Endothelial cell of umbilical vein (primary cell): ENCODE measurements at regions not wholly inside any gene's neighbourhood (a gene's known extent, or its start where the extent isn't known, plus 50 kb on each side); places are given as distances from the start of the nearest gene placed in this dataset.

Experiments
- BruUV-seq: library from RNA; stranded (reverse); fragments of 400-500 nt; replicated peaks from 2 replicates; lab custom pipeline; 2021; lab: Mats Ljungman, UMichigan
- CTCF ChIA-PET: fragments of 300-600, 350-600 bp; sonication (Branson Sonifier 250); formaldehyde crosslinking; loops from one replicate; lab custom pipeline; 2021; ENCODE audit warnings: antibody characterized with exemption, inconsistent platforms; lab: Charles Lee
- POLR2A ChIA-PET: fragments of 300-600, 350-600 bp; sonication (Branson Sonifier 250); formaldehyde crosslinking; loops from one replicate; lab custom pipeline; 2021; ENCODE audit warnings: antibody characterized with exemption, inconsistent platforms; lab: Charles Lee
- DNase-seq: peaks from one replicate; pipeline ENCODE4 v3.0.0-alpha.2; 2011; ENCODE audit warnings: low read depth, low spot score
- FAIRE-seq: peaks from 2 replicates; lab custom pipeline; 2011; peaks lifted over from hg19 to GRCh38; lab: Jason Lieb, UNC
- H2AFZ ChIP-seq: 2 replicates; pipeline ENCODE4 v1.6.0; 2012; ENCODE audit warnings: low read depth, low read length, control low read depth, inconsistent platforms
- H3K27ac ChIP-seq: 2 replicates; pipeline ENCODE4 v1.5.1; 2011; ENCODE audit warnings: low read depth, mild to moderate bottlenecking, control low read depth, low read length, moderate library complexity; ENCODE audit not compliant: insufficient read depth
- H3K27me3 ChIP-seq, 2 experiments: 2 replicates each; pipeline versions ENCODE4 v1.6.0 to v1.6.1; 2011; ENCODE audit warnings: low read length in 2 of 2, mixed read lengths in 1 of 2; ENCODE audit not compliant: control insufficient read depth in 2 of 2, insufficient read depth in 2 of 2
- H3K36me3 ChIP-seq, 2 experiments: 2 replicates in 1 of 2; 3 replicates in 1 of 2; pipeline ENCODE4 v1.5.1; 2011; ENCODE audit warnings: low read length in 2 of 2, mild to moderate bottlenecking in 1 of 2, moderate library complexity in 1 of 2; ENCODE audit not compliant: control insufficient read depth in 2 of 2, insufficient read depth in 2 of 2; ENCODE audit errors: extremely low read depth in 1 of 2
- H3K4me1 ChIP-seq: 3 replicates; pipeline ENCODE4 v1.5.1; 2011; ENCODE audit warnings: mild to moderate bottlenecking, low read length; ENCODE audit not compliant: control insufficient read depth, insufficient read depth; ENCODE audit errors: extremely low read depth
- H3K4me2 ChIP-seq: 2 replicates; pipeline ENCODE4 v1.6.1; 2011; ENCODE audit warnings: low read length, control low read depth, mixed read lengths; ENCODE audit not compliant: insufficient read depth
- H3K4me3 ChIP-seq, 3 experiments: fragments of 200-600 bp in 1 of 3; sonication (generic), shearing (Covaris generic) in 1 of 3; replicated peaks in 1 of 3; 2 replicates each; pipeline ENCODE4 v1.5.1; 2011 to 2016; ENCODE audit warnings: control low read depth in 3 of 3, low read length in 3 of 3, mild to moderate bottlenecking in 2 of 3, inconsistent platforms in 1 of 3, low read depth in 1 of 3, moderate library complexity in 1 of 3; ENCODE audit not compliant: insufficient read depth in 1 of 3
- H3K79me2 ChIP-seq: 2 replicates; pipeline ENCODE4 v1.6.0; 2012; ENCODE audit warnings: low read length, inconsistent platforms; ENCODE audit not compliant: control insufficient read depth, insufficient read depth
- H3K9ac ChIP-seq: replicated peaks from 2 replicates; pipeline ENCODE3; 2011; ENCODE audit warnings: low read length, control low read depth; ENCODE audit not compliant: insufficient read depth; ENCODE audit errors: extremely low read depth
- H3K9me1 ChIP-seq: replicated peaks from 3 replicates; pipeline ENCODE4 v1.6.0; 2011; ENCODE audit warnings: mild to moderate bottlenecking, low read length; ENCODE audit not compliant: control insufficient read depth, insufficient read depth; ENCODE audit errors: extremely low read depth
- H3K9me3 ChIP-seq: replicated peaks from 2 replicates; pipeline ENCODE4 v1.5.1; 2012; ENCODE audit warnings: low read length, inconsistent platforms; ENCODE audit not compliant: control insufficient read depth, insufficient read depth
- H4K20me1 ChIP-seq: replicated peaks from 2 replicates; pipeline ENCODE3; 2011; ENCODE audit warnings: mild to moderate bottlenecking, low read length; ENCODE audit not compliant: control insufficient read depth, insufficient read depth; ENCODE audit errors: extremely low read depth
- CTCF ChIP-seq, 2 donors: IDR thresholded peaks; 1 replicate in 1 of 2; 2 replicates in 1 of 2; pipeline ENCODE4 v1.5.1; 2011; ENCODE audit warnings: low read length in 2 of 2, mild to moderate bottlenecking in 2 of 2, moderate library complexity in 2 of 2, control low read depth in 1 of 2, inconsistent platforms in 1 of 2, low read depth in 1 of 2; ENCODE audit not compliant: insufficient read depth in 1 of 2; ENCODE audit errors: extremely low read depth in 1 of 2
- GATA2 ChIP-seq: IDR thresholded peaks from 2 replicates; pipeline ENCODE4 v1.7.0; 2011; ENCODE audit warnings: low read depth, mild to moderate bottlenecking, moderate library complexity, mixed read lengths, low read length; ENCODE audit not compliant: insufficient read length, insufficient read depth
- JUN ChIP-seq: IDR thresholded peaks from 2 replicates; pipeline ENCODE4 v1.6.1; 2011; ENCODE audit warnings: borderline replicate concordance, low read depth; ENCODE audit not compliant: insufficient read length, insufficient read depth
- MAX ChIP-seq: IDR thresholded peaks from 2 replicates; pipeline ENCODE4 v1.6.1; 2011; ENCODE audit not compliant: insufficient read depth, insufficient read length
- POLR2A ChIP-seq: IDR thresholded peaks from 2 replicates; pipeline ENCODE4 v1.6.1; 2012; ENCODE audit warnings: low read depth, mild to moderate bottlenecking, control low read depth, low read length
- POLR2AphosphoS5 ChIP-seq: IDR thresholded peaks from 2 replicates; pipeline ENCODE4 v1.6.1; 2012; ENCODE audit warnings: low read depth, mild to moderate bottlenecking, control low read depth, low read length, moderate library complexity; ENCODE audit not compliant: insufficient read depth
- dilution Hi-C: fragments of 300-500 bp; cut with MboI; formaldehyde crosslinking; loops from one replicate; pipeline ENCODE4 v1.15.0; 2019; ENCODE audit warnings: low sequenced_read_pairs; ENCODE audit not compliant: extremely low pct_ligation_motif_present
- intact Hi-C: fragments of 100-400 bp; cut with micrococcal nuclease; formaldehyde crosslinking; loops from one replicate; pipeline ENCODE4 v1.10.0; 2022

GRCh38 chr10:44015702-44016500 is 367.2 kb upstream of the ZNF32 start:
- Histone ChIP-seq H3K79me2 (no peaks in the 10 kb centered on the region), H4K20me1 (no peaks in the 10 kb centered on the region)

More at GRCh38 chr10:44015702-44016500, 367.2 kb upstream of the ZNF32 start:
- BruUV-seq = no TSS peak
- dilution Hi-C loops (no loop called here), intact Hi-C loops (no loop called here)
- H3K27me3 ChIP-seq = no peaks in the 10 kb centered on the region
- no peaks in the 10 kb centered on the region for H3K9me3 ChIP-seq
- DNase-seq = no peak
- peaks cover 2% of the 10 kb centered on the region for H3K4me1 ChIP-seq
- H3K4me3 ChIP-seq = no peak overlapping the region
- no peak overlapping the region for H2AFZ ChIP-seq
- FAIRE-seq = no peak
- CTCF ChIA-PET = no interaction called here
- H3K9me1 ChIP-seq = no peaks in the 10 kb centered on the region
- H3K4me2 ChIP-seq = no peak overlapping the region
- H3K36me3 ChIP-seq = no peaks in the 10 kb centered on the region
- POLR2A ChIA-PET = no interaction called here
- H3K9ac ChIP-seq = no peak overlapping the region
- no peak overlapping the region for H3K27ac ChIP-seq
- no peak for TF ChIP-seq MAX
- no peak for TF ChIP-seq CTCF (IDR thresholded peaks at IDR 0.05; ENCODE audit: extremely low read depth in 1 of 2, insufficient read depth in 1 of 2, low read depth in 1 of 2, low read length in 2 of 2)
- no peak for TF ChIP-seq GATA2
- no peak for TF ChIP-seq JUN
- TF ChIP-seq POLR2A = no peak
- TF ChIP-seq POLR2AphosphoS5 = no peak
